Endothelial cell of umbilical vein (primary cell): ENCODE measurements at regions not wholly inside any gene's neighbourhood (a gene's known extent, or its start where the extent isn't known, plus 50 kb on each side); places are given as distances from the start of the nearest gene placed in this dataset.

Source experiments
- BruUV-seq: library from RNA; stranded (reverse); fragments of 400-500 nt; replicated peaks from 2 replicates; lab custom pipeline; 2021; lab: Mats Ljungman, UMichigan
- CTCF ChIA-PET: fragments of 300-600, 350-600 bp; sonication (Branson Sonifier 250); formaldehyde crosslinking; loops from one replicate; lab custom pipeline; 2021; ENCODE audit warnings: antibody characterized with exemption, inconsistent platforms; lab: Charles Lee
- POLR2A ChIA-PET: fragments of 300-600, 350-600 bp; sonication (Branson Sonifier 250); formaldehyde crosslinking; loops from one replicate; lab custom pipeline; 2021; ENCODE audit warnings: antibody characterized with exemption, inconsistent platforms; lab: Charles Lee
- DNase-seq: peaks from one replicate; pipeline ENCODE4 v3.0.0-alpha.2; 2011; ENCODE audit warnings: low read depth, low spot score
- FAIRE-seq: peaks from 2 replicates; lab custom pipeline; 2011; peaks lifted over from hg19 to GRCh38; lab: Jason Lieb, UNC
- H2AFZ ChIP-seq: 2 replicates; pipeline ENCODE4 v1.6.0; 2012; ENCODE audit warnings: low read depth, low read length, control low read depth, inconsistent platforms
- H3K27ac ChIP-seq: 2 replicates; pipeline ENCODE4 v1.5.1; 2011; ENCODE audit warnings: low read depth, mild to moderate bottlenecking, control low read depth, low read length, moderate library complexity; ENCODE audit not compliant: insufficient read depth
- H3K27me3 ChIP-seq, 2 experiments: 2 replicates each; pipeline versions ENCODE4 v1.6.0 to v1.6.1; 2011; ENCODE audit warnings: low read length in 2 of 2, mixed read lengths in 1 of 2; ENCODE audit not compliant: control insufficient read depth in 2 of 2, insufficient read depth in 2 of 2
- H3K36me3 ChIP-seq, 2 experiments: 2 replicates in 1 of 2; 3 replicates in 1 of 2; pipeline ENCODE4 v1.5.1; 2011; ENCODE audit warnings: low read length in 2 of 2, mild to moderate bottlenecking in 1 of 2, moderate library complexity in 1 of 2; ENCODE audit not compliant: control insufficient read depth in 2 of 2, insufficient read depth in 2 of 2; ENCODE audit errors: extremely low read depth in 1 of 2
- H3K4me1 ChIP-seq: 3 replicates; pipeline ENCODE4 v1.5.1; 2011; ENCODE audit warnings: mild to moderate bottlenecking, low read length; ENCODE audit not compliant: control insufficient read depth, insufficient read depth; ENCODE audit errors: extremely low read depth
- H3K4me2 ChIP-seq: 2 replicates; pipeline ENCODE4 v1.6.1; 2011; ENCODE audit warnings: low read length, control low read depth, mixed read lengths; ENCODE audit not compliant: insufficient read depth
- H3K4me3 ChIP-seq, 3 experiments: fragments of 200-600 bp in 1 of 3; sonication (generic), shearing (Covaris generic) in 1 of 3; replicated peaks in 1 of 3; 2 replicates each; pipeline ENCODE4 v1.5.1; 2011 to 2016; ENCODE audit warnings: control low read depth in 3 of 3, low read length in 3 of 3, mild to moderate bottlenecking in 2 of 3, inconsistent platforms in 1 of 3, low read depth in 1 of 3, moderate library complexity in 1 of 3; ENCODE audit not compliant: insufficient read depth in 1 of 3
- H3K79me2 ChIP-seq: 2 replicates; pipeline ENCODE4 v1.6.0; 2012; ENCODE audit warnings: low read length, inconsistent platforms; ENCODE audit not compliant: control insufficient read depth, insufficient read depth
- H3K9ac ChIP-seq: replicated peaks from 2 replicates; pipeline ENCODE3; 2011; ENCODE audit warnings: low read length, control low read depth; ENCODE audit not compliant: insufficient read depth; ENCODE audit errors: extremely low read depth
- H3K9me1 ChIP-seq: replicated peaks from 3 replicates; pipeline ENCODE4 v1.6.0; 2011; ENCODE audit warnings: mild to moderate bottlenecking, low read length; ENCODE audit not compliant: control insufficient read depth, insufficient read depth; ENCODE audit errors: extremely low read depth
- H3K9me3 ChIP-seq: replicated peaks from 2 replicates; pipeline ENCODE4 v1.5.1; 2012; ENCODE audit warnings: low read length, inconsistent platforms; ENCODE audit not compliant: control insufficient read depth, insufficient read depth
- H4K20me1 ChIP-seq: replicated peaks from 2 replicates; pipeline ENCODE3; 2011; ENCODE audit warnings: mild to moderate bottlenecking, low read length; ENCODE audit not compliant: control insufficient read depth, insufficient read depth; ENCODE audit errors: extremely low read depth
- EZH2 ChIP-seq: IDR thresholded peaks from 2 replicates; pipeline ENCODE4 v1.6.1; 2012; ENCODE audit warnings: borderline replicate concordance, low read depth, mild to moderate bottlenecking, moderate library complexity, low read length, inconsistent platforms; ENCODE audit not compliant: severe bottlenecking
- FOS ChIP-seq: IDR thresholded peaks from 2 replicates; pipeline ENCODE4 v1.6.1; 2011; ENCODE audit warnings: mild to moderate bottlenecking, low read length, moderate library complexity, borderline replicate concordance; ENCODE audit not compliant: insufficient read depth
- GATA2 ChIP-seq: IDR thresholded peaks from 2 replicates; pipeline ENCODE4 v1.7.0; 2011; ENCODE audit warnings: low read depth, mild to moderate bottlenecking, moderate library complexity, mixed read lengths, low read length; ENCODE audit not compliant: insufficient read length, insufficient read depth
- JUN ChIP-seq: IDR thresholded peaks from 2 replicates; pipeline ENCODE4 v1.6.1; 2011; ENCODE audit warnings: borderline replicate concordance, low read depth; ENCODE audit not compliant: insufficient read length, insufficient read depth
- MYC ChIP-seq: IDR thresholded peaks from one replicate; pipeline ENCODE4 v1.6.1; 2011; ENCODE audit warnings: mild to moderate bottlenecking, low read depth, low read length
- POLR2A ChIP-seq: IDR thresholded peaks from 2 replicates; pipeline ENCODE4 v1.6.1; 2012; ENCODE audit warnings: low read depth, mild to moderate bottlenecking, control low read depth, low read length
- POLR2AphosphoS5 ChIP-seq: IDR thresholded peaks from 2 replicates; pipeline ENCODE4 v1.6.1; 2012; ENCODE audit warnings: low read depth, mild to moderate bottlenecking, control low read depth, low read length, moderate library complexity; ENCODE audit not compliant: insufficient read depth
- dilution Hi-C: fragments of 300-500 bp; cut with MboI; formaldehyde crosslinking; loops from one replicate; pipeline ENCODE4 v1.15.0; 2019; ENCODE audit warnings: low sequenced_read_pairs; ENCODE audit not compliant: extremely low pct_ligation_motif_present
- intact Hi-C: fragments of 100-400 bp; cut with micrococcal nuclease; formaldehyde crosslinking; loops from one replicate; pipeline ENCODE4 v1.10.0; 2022
- TF ChIP-seq, protein P1 (sequence below), 2 donors: IDR thresholded peaks; 1 replicate in 1 of 2; 2 replicates in 1 of 2; pipeline ENCODE4 v1.5.1; 2011; ENCODE audit warnings: low read length in 2 of 2, mild to moderate bottlenecking in 2 of 2, moderate library complexity in 2 of 2, control low read depth in 1 of 2, inconsistent platforms in 1 of 2, low read depth in 1 of 2; ENCODE audit not compliant: insufficient read depth in 1 of 2; ENCODE audit errors: extremely low read depth in 1 of 2
- TF ChIP-seq, protein P2 (sequence below): IDR thresholded peaks from 2 replicates; pipeline ENCODE4 v1.6.1; 2011; ENCODE audit not compliant: insufficient read depth, insufficient read length

GRCh38 chr18:77658751-77659448 lies 409.3 kb downstream of the GALR1 start:
- FAIRE-seq = no peak

More at GRCh38 chr18:77658751-77659448, 409.3 kb downstream of the GALR1 start:
- Histone ChIP-seq H3K4me2 (no peak overlapping the region), H4K20me1 (no peaks in the 10 kb centered on the region), H3K79me2 (no peaks in the 10 kb centered on the region), H3K27me3 (no peaks in the 10 kb centered on the region), H3K36me3 (no peaks in the 10 kb centered on the region), H3K4me3 (no peak overlapping the region), H3K4me1 (no peaks in the 10 kb centered on the region), H3K9ac (no peak overlapping the region), H3K9me1 (no peaks in the 10 kb centered on the region), H2AFZ (no peak overlapping the region), H3K27ac (no peak overlapping the region), H3K9me3 (peaks cover 4% of the 10 kb centered on the region)
- ChIA-PET POLR2A (no interaction called here), CTCF (no interaction called here)
- DNase-seq = no peak
- intact Hi-C loops = no loop called here
- no peak for TF ChIP-seq JUN
- TF ChIP-seq EZH2 = no peak
- no peak for TF ChIP-seq MYC
- no peak for TF ChIP-seq POLR2AphosphoS5
- no peak for TF ChIP-seq POLR2A
- TF ChIP-seq FOS = no peak
- TF ChIP-seq GATA2 = no peak
- TF ChIP-seq, protein P1, sequence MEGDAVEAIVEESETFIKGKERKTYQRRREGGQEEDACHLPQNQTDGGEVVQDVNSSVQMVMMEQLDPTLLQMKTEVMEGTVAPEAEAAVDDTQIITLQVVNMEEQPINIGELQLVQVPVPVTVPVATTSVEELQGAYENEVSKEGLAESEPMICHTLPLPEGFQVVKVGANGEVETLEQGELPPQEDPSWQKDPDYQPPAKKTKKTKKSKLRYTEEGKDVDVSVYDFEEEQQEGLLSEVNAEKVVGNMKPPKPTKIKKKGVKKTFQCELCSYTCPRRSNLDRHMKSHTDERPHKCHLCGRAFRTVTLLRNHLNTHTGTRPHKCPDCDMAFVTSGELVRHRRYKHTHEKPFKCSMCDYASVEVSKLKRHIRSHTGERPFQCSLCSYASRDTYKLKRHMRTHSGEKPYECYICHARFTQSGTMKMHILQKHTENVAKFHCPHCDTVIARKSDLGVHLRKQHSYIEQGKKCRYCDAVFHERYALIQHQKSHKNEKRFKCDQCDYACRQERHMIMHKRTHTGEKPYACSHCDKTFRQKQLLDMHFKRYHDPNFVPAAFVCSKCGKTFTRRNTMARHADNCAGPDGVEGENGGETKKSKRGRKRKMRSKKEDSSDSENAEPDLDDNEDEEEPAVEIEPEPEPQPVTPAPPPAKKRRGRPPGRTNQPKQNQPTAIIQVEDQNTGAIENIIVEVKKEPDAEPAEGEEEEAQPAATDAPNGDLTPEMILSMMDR (IDR thresholded peaks at IDR 0.05; ENCODE audit: extremely low read depth in 1 of 2, insufficient read depth in 1 of 2, low read depth in 1 of 2, low read length in 2 of 2) = no peak
- TF ChIP-seq, protein P2, sequence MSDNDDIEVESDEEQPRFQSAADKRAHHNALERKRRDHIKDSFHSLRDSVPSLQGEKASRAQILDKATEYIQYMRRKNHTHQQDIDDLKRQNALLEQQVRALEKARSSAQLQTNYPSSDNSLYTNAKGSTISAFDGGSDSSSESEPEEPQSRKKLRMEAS = no peak
- no TSS peak for BruUV-seq
- dilution Hi-C loops = no loop called here
